Activated CD4-positive, alpha-beta T cell treated with anti-CD3 and anti-CD28 coated beads, Interleukin-2, amount 50 U/mL, for 48 hours (primary cell): ENCODE measurements at regions not wholly inside any gene's neighbourhood (a gene's known extent, or its start where the extent isn't known, plus 50 kb on each side); places are given as distances from the start of the nearest gene placed in this dataset.

Experiments used
- DNase-seq, 2 experiments: peaks; one replicate each; pipeline ENCODE4 v3.0.0-alpha.2; 2020

GRCh38 chr6:119575721-119576120 is 226.2 kb upstream of the MAN1A1 start:
- no peak for DNase-seq

GRCh38 chr6:119568580-119568979 is 219.0 kb upstream of the MAN1A1 start:
- no peak for DNase-seq

GRCh38 chr6:119566546-119567260 is 217.1 kb upstream of the MAN1A1 start:
- no peak for DNase-seq

GRCh38 chr6:119565893-119566292 is 216.3 kb upstream of the MAN1A1 start:
- no peak for DNase-seq

GRCh38 chr6:119562168-119562567 is 212.6 kb upstream of the MAN1A1 start:
- DNase-seq: no peak

DNA sequence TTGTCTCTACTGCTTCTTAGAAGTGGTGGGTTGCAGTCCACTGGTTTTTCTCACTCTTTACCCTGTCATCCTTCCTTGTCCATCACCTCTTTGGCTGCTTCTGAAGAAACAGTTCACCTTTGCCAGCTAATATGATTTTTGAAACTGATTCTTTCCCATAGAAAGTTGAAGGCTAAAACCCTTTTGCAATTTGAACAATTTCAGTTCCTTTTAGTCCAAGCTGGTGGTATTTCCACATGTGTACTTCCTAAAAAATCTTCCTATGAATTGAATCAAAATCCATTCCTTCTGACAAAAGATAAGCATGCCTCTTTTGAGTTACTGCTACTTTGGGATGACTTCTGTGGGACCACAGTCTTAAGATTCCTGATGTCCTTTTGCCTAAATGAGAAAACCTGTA is 210.0 kb upstream of the MAN1A1 start:
- no peak for DNase-seq

- DNase-seq: no peak
Measured at GRCh38 chr6:119557239-119557638, 207.7 kb upstream of the MAN1A1 start.

DNA sequence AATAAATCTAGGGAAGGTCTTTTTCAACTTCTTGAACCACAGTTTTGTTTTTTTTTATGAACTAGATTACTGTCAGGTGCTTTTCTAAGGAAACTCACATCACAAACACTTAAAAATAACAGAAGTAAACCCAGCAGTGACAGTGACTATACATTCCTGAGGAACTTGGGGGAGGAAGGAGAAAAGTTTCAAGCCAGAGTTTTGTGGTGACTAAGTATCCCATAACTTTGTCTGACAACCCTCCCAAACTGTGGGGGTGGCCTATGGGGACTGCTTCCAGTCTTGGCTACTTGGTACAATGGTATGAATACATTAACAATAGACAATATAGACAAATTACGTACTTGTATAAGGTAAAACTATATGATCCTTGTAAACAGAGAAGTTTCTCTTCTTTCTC is 202.5 kb upstream of the MAN1A1 start:
- DNase-seq: no peak

DNA sequence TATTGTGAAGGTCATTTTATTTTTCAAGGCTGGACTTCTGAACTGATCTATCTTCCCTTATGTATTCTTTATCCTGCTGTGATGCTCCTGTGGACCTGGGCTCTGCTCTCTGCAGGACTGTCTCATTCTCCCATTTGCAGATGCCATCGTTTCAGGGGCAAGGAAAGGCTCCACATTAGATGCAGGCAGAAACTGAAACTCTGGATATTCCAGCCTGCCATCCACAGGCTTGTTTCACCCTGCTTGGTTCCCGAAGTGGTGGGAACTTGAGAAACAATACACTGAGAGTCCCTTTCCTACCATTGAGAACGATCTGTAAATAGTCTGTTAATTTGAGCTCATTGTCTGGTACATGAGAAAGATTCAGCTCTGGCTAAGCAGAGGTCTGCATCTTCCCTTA is 197.5 kb upstream of the MAN1A1 start:
- no peak for DNase-seq

DNA sequence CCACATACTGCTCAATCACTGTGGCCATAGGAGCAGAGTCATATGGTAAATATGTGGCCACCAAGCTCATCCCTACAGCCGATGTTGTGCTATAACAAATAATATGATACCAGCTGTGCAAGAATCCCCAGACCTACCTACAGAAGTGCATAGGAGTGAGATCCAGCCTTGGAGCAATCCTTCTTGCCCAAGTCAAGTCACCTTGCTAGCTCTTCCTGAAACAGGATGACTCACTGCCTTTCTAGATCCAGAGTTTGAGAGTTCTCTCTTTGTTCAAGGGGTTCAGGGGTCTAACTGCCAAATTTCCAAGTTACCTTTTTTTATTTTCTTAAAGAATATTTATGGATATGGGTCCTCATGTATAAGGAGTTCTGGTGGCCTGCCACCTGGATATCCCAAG is 195.7 kb upstream of the MAN1A1 start:
- DNase-seq: no peak

- no peak for DNase-seq
Measured at GRCh38 chr6:119544325-119545175, 195.0 kb upstream of the MAN1A1 start.

DNA sequence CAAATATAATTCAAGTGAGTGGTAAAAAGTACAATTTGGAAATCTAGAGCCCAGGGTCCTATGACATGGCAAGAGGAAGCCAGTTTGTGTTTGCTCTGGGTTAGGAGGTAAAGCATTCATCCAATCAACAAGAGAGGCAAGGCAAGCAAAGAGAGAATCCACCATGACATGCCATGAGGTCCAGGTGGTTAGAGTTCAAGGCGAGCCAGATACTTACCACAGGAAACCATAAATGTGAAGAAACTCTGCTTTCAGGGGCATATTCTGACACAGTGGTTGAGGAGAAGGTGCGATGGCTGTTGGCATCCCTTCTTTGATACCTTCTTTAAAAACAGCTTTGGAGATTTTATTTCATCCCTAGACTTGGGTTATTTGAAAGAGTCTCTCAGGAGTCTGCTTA is 193.8 kb upstream of the MAN1A1 start:
- no peak for DNase-seq

DNA sequence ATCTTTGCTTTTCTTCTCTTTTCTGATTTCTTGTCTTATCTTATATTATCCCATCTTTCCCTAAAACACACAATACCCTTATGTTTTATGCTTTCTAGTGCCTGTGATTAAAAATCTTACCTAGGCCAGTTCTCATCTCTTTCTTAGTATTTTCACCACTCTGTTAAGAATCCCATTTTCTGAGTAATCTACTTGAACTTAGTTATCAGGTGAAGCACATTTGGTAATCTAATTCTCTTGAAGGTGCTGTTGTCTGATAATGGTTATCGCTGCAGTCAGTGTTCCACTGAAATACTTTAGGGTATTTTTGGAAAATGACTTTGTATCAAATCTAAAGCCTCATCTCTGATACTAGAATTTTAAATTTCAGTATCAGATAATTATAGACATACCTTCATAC is 192.5 kb upstream of the MAN1A1 start:
- no peak for DNase-seq

DNA sequence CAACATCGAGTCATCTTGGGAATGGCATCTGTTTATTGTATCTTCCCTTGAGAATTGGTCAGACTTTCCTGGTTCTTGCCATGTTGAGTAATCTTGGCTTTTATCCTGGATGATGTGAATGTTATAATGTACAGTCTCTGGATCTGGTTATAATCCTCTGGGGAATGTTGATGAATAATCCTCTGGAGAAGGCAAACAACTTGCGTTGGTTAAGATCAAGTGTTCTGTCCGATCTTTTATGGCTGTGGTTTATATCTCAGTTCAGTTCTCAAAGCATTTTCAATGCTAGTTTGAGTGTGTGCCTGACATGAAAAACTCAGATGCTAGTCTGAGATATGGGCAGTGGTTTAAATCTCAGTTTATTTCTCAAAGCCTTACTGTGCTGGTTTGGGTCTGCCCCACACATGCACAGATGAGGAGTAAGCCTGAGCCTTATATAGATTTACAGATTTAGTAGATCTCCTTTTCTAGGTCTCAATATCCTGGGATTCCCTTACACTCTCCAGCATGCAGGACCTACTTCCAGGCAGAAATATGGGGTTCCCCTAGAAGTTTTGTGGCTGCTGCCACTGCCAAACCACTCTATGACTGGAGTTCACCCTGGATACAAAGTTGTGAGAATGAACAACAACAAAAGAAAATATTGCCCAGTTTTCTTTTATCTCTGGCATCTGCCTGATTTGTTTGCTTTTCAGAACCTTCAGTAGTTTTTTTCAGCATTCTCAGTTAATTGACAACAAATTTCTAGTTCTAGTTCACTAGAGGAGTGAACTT is 191.8 kb upstream of the MAN1A1 start:
- DNase-seq: no peak

- no peak for DNase-seq
Measured at GRCh38 chr6:119540417-119540816, 190.9 kb upstream of the MAN1A1 start.

- no peak for DNase-seq
Measured at GRCh38 chr6:119539066-119539746, 189.6 kb upstream of the MAN1A1 start.

- no peak for DNase-seq
Measured at GRCh38 chr6:119536666-119537065, 187.1 kb upstream of the MAN1A1 start.

DNA sequence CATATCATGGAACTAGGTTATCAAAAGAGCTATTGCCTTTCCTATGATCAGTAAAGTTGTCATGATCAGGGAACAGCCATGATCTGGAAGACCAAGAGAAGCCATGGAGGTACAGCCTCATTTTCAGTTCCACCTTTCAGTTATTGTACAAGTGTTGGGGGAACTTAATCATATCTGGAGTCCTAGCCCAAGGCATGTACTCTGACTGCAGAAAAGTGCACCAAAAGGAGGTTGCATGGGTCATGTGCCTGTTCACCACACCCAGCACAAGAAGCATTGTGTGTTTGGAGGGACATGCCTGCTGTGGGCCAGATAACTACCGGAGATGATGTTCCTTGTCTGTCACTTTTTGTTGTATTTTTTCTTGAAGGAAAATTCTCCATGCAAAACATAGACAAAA is 185.8 kb upstream of the MAN1A1 start:
- no peak for DNase-seq

- DNase-seq: no peak
Measured at GRCh38 chr6:119533603-119534279, 184.2 kb upstream of the MAN1A1 start.

GRCh38 chr6:119527231-119527578 is 177.6 kb upstream of the MAN1A1 start:
- no peak for DNase-seq

DNA sequence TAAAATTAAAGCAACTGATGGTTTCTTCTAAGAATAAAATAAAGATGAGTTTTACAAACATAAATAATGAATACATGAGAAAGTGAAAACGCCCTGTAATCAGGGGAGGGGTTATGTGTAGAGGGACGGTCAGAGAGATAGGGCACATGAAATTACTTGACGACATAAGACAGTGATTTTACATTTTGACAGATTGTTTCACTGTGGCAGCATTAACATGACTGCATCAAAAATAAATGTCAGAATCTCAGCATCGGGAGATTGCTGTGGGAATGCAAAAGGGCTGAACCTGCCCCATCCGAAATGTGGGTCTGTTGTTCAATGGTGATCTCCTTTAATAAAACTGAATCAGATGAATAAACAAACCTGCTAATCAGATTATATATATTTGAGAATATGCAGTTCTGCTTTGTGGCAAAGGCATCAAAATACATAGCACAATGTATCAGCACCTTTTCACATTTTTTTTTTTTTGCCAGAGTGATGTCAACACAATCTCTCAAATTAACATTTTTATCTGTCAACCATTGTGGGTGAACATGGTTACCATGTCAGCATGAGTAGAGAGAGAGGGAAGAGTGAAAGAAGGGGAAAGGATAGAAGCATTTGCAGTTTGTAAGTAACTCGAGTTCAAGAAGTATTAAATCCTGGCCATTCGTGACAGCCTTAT is 177.1 kb upstream of the MAN1A1 start:
- DNase-seq: no peak

- no peak for DNase-seq
Measured at GRCh38 chr6:119524410-119524809, 174.8 kb upstream of the MAN1A1 start.
